OCI-LY3 (cell line): ENCODE measurements at regions not wholly inside any gene's neighbourhood (a gene's known extent, or its start where the extent isn't known, plus 50 kb on each side); places are given as distances from the start of the nearest gene placed in this dataset.

Experiments used
- CTCF ChIP-seq: fragments of 200-600, 300-600 bp; sonication (generic); IDR thresholded peaks from 2 replicates; pipeline ENCODE4 v1.5.1; 2014; ENCODE audit warnings: antibody characterized with exemption, low read length, low read depth
- EZH2phosphoT487 ChIP-seq: fragments of 200-600 bp; shearing (Covaris generic); IDR thresholded peaks from 2 replicates; pipeline ENCODE4 v1.6.1; 2018; ENCODE audit warnings: antibody characterized with exemption, mixed run types, low read depth

GRCh38 chr6:14305131-14305530 lies 187.6 kb downstream of the CD83 start:
- TF ChIP-seq CTCF, result no peak
- no peak for TF ChIP-seq EZH2phosphoT487
